GM12878 (cell line): ENCODE measurements at regions not wholly inside any gene's neighbourhood (a gene's known extent, or its start where the extent isn't known, plus 50 kb on each side); places are given as distances from the start of the nearest gene placed in this dataset.

Source experiments
- ATAC-seq: fragments of 200-7000 bp; cut with Tn5 transposase; 3 replicates; pipeline ENCODE4 v1.9.1; 2020; ENCODE audit warnings: mild to moderate bottlenecking, moderate library complexity
- BruUV-seq: library from RNA; stranded (reverse); fragments of 400-500 nt; replicated peaks from 2 replicates; lab custom pipeline; 2021; lab: Mats Ljungman, UMichigan
- CTCF ChIA-PET: fragments of 300-600 bp; sonication (Branson Sonifier 250); formaldehyde crosslinking; extraction: SDS; loops from one replicate; lab custom pipeline; 2021; ENCODE audit warnings: inconsistent platforms; lab: Yijun Ruan, JAX
- POLR2A ChIA-PET: fragments of 350-600 bp; formaldehyde crosslinking; extraction: SDS; loops from one replicate; lab custom pipeline; 2021; ENCODE audit warnings: inconsistent platforms; lab: Charles Lee
- RAD21 ChIA-PET: fragments of 300-600 bp; sonication (Branson Sonifier 250); formaldehyde crosslinking; loops from one replicate; lab custom pipeline; 2023; ENCODE audit warnings: antibody characterized with exemption; ENCODE audit not compliant: unreplicated experiment; lab: Charles Lee
- SMC1A ChIA-PET: fragments of 300-600 bp; sonication (Branson Sonifier 250); formaldehyde crosslinking; loops from one replicate; lab custom pipeline; 2023; ENCODE audit not compliant: unreplicated experiment, uncharacterized antibody; lab: Charles Lee
- DNase-seq: peaks from one replicate; pipeline ENCODE4 v3.0.0-alpha.2; 2011; ENCODE audit warnings: low read depth, low spot score
- FAIRE-seq: peaks from 3 replicates; lab custom pipeline; 2011; peaks lifted over from hg19 to GRCh38; lab: Jason Lieb, UNC
- H2AFZ ChIP-seq: 2 replicates; pipeline ENCODE4 v1.6.0; 2011; ENCODE audit warnings: low read depth, low read length, control low read depth; ENCODE audit not compliant: control insufficient read depth
- H3K27ac ChIP-seq: 2 replicates; pipeline ENCODE4 v1.5.1; 2011; ENCODE audit warnings: control low read depth; ENCODE audit not compliant: control insufficient read depth, insufficient read depth
- H3K27me3 ChIP-seq, 2 experiments: replicated peaks in 1 of 2; 2 replicates each; pipeline versions ENCODE4 v1.6.0 to v1.6.1; 2011; ENCODE audit warnings: low read length in 1 of 2; ENCODE audit not compliant: control insufficient read depth in 2 of 2, insufficient read depth in 2 of 2
- H3K36me3 ChIP-seq, 2 experiments: 2 replicates each; pipeline ENCODE4 v1.5.1; 2011; ENCODE audit warnings: low read length in 1 of 2; ENCODE audit not compliant: control insufficient read depth in 2 of 2, insufficient read depth in 2 of 2
- H3K4me1 ChIP-seq: 2 replicates; pipeline ENCODE4 v1.6.1; 2011; ENCODE audit warnings: mild to moderate bottlenecking, low read length, moderate library complexity, mixed read lengths; ENCODE audit not compliant: control insufficient read depth, insufficient read depth
- H3K4me2 ChIP-seq: 2 replicates; pipeline ENCODE4 v1.6.0; 2011; ENCODE audit warnings: control low read depth; ENCODE audit not compliant: control insufficient read depth, insufficient read depth
- H3K4me3 ChIP-seq: fragments of 200-600 bp; sonication (generic); 2 replicates; pipeline ENCODE4 v1.5.1; 2016
- H3K79me2 ChIP-seq: 2 replicates; pipeline ENCODE4 v1.6.0; 2011; ENCODE audit warnings: low read length; ENCODE audit not compliant: control insufficient read depth, insufficient read depth
- H3K9ac ChIP-seq: 2 replicates; pipeline ENCODE4 v1.8.0; 2011; ENCODE audit warnings: low read length, control low read depth, mixed read lengths; ENCODE audit not compliant: control insufficient read depth, insufficient read depth
- H3K9me3 ChIP-seq: replicated peaks from 3 replicates; pipeline ENCODE4 v1.5.1; 2011; ENCODE audit warnings: mild to moderate bottlenecking, low read length; ENCODE audit not compliant: control insufficient read depth, insufficient read depth
- H4K20me1 ChIP-seq: 2 replicates; pipeline ENCODE4 v1.6.0; 2011; ENCODE audit not compliant: control insufficient read depth, insufficient read depth
- ATF2 ChIP-seq: IDR thresholded peaks from 2 replicates; pipeline ENCODE4 v1.6.1; 2012; ENCODE audit warnings: low read length, inconsistent platforms
- ATF7 ChIP-seq: fragments of 450-650 bp; IDR thresholded peaks from 2 replicates; pipeline ENCODE4 v1.6.1; 2016; ENCODE audit warnings: low read depth, mild to moderate bottlenecking
- BHLHE40 ChIP-seq, 2 experiments: fragments of 450-650 bp in 1 of 2; IDR thresholded peaks; 2 replicates each; pipeline ENCODE4 v1.6.1; 2011 to 2017; ENCODE audit warnings: low read depth in 2 of 2, borderline replicate concordance in 1 of 2, improper control_type of control experiment in 1 of 2, low read length in 1 of 2, mild to moderate bottlenecking in 1 of 2
- BRCA1 ChIP-seq: IDR thresholded peaks from 2 replicates; pipeline ENCODE4 v1.6.1; 2011; ENCODE audit warnings: low read depth, low read length, improper control_type of control experiment
- CBFB ChIP-seq: IDR thresholded peaks from 2 replicates; pipeline ENCODE4 v1.6.1; 2016; ENCODE audit warnings: antibody characterized with exemption, low read depth
- IRF3 ChIP-seq: fragments of 450-650 bp; IDR thresholded peaks from 2 replicates; pipeline ENCODE4 v1.6.1; 2014; ENCODE audit warnings: mild to moderate bottlenecking
- NRF1 ChIP-seq: conservative IDR thresholded peaks from 2 replicates; pipeline ENCODE4 v1.6.1; 2011; ENCODE audit warnings: mild to moderate bottlenecking, low read depth, low read length, improper control_type of control experiment
- PBX3 ChIP-seq: IDR thresholded peaks from 2 replicates; pipeline ENCODE4 v1.6.1; 2011; ENCODE audit warnings: mild to moderate bottlenecking, low read depth, low read length, moderate library complexity; ENCODE audit not compliant: insufficient replicate concordance
- POLR2AphosphoS5 ChIP-seq: IDR thresholded peaks from 2 replicates; pipeline ENCODE4 v1.6.1; 2011; ENCODE audit warnings: mild to moderate bottlenecking, low read length, inconsistent platforms
- POU2F2 ChIP-seq: IDR thresholded peaks from 3 replicates; pipeline ENCODE4 v1.6.1; 2011; ENCODE audit warnings: low read depth, mild to moderate bottlenecking, low read length, borderline replicate concordance
- SKIL ChIP-seq: fragments of 450-650 bp; IDR thresholded peaks from 2 replicates; pipeline ENCODE4 v1.6.1; 2017; ENCODE audit warnings: mild to moderate bottlenecking, low read depth, inconsistent platforms; ENCODE audit not compliant: poor library complexity, severe bottlenecking
- STAT3 ChIP-seq: IDR thresholded peaks from 2 replicates; pipeline ENCODE4 v1.6.1; 2011; ENCODE audit warnings: low read depth, low read length, improper control_type of control experiment
- TBL1XR1 ChIP-seq: IDR thresholded peaks from 2 replicates; pipeline ENCODE4 v1.6.1; 2012; ENCODE audit warnings: low read depth, low read length, improper control_type of control experiment
- ZBTB33 ChIP-seq: fragments of 450-650 bp; IDR thresholded peaks from 2 replicates; pipeline ENCODE4 v1.6.1; 2017; ENCODE audit warnings: mild to moderate bottlenecking
- WGBS: methylation state at CpG from one replicate; pipeline ENCODE4 v1.1.6; 2016; ENCODE audit warnings: low lambda C conversion rate; ENCODE audit not compliant: insufficient replicate concordance, insufficient coverage; ENCODE audit errors: missing lambda C conversion rate; 5-methylcytosine and 5-hydroxymethylcytosine counted together
- in situ Hi-C: fragments of 300-500 bp; cut with MboI; formaldehyde crosslinking; loops from 9 replicates; pipeline ENCODE4 v1.14.3; 2018; ENCODE audit warnings: mixed read lengths
- intact Hi-C: fragments of 100-400 bp; cut with micrococcal nuclease; formaldehyde crosslinking; loops from one replicate; pipeline ENCODE4 v1.14.2; 2022; ENCODE audit not compliant: unreplicated experiment

- TF ChIP-seq ZBTB33 (no peak), BRCA1 (no peak), BHLHE40 (IDR thresholded peaks at IDR 0.05; ENCODE audit: borderline replicate concordance in 1 of 2, low read depth in 2 of 2, low read length in 1 of 2) (peak in 1 of 2 experiments; percentile 12; a peak in 1 of 4 replicates), CBFB (0 out of 2 replicates have a peak, but pooled peaks have one; percentile 34), ATF2 (0 out of 2 replicates have a peak, but pooled peaks have one; percentile 37)
These were observed 56.6 kb downstream of the BHLHE40 start (continued) for GRCh38 chr3:5035692-5036391.

GRCh38 chr3:5036392-5036766 is 57.1 kb downstream of the BHLHE40 start:
- no peak for ATAC-seq
- H3K27me3 ChIP-seq, result no peaks in the 10 kb centered on the region
- no peak for DNase-seq
- FAIRE-seq, result no peak
- ChIA-PET CTCF (interaction anchor here (0.5 to 2.1 kb wide), 9 partner anchors 14 to 325 kb away, joined by 3 to 10 read pairs (median 3); no protein-coding TSS in a partner anchor), SMC1A (interaction anchor here (0.7 to 15.3 kb wide), 10 partner anchors 9 to 325 kb away, joined by 3 to 181 read pairs (median 4); no protein-coding TSS in a partner anchor), POLR2A (no interaction called here), RAD21 (interaction anchor here (0.7 to 7.0 kb wide), 4 partner anchors 16 to 282 kb away, joined by 3 to 73 read pairs (median 6); partner anchors contain the start of gene BHLHE40)
- no peaks in the 10 kb centered on the region for H3K9me3 ChIP-seq
- H3K4me3 ChIP-seq, result no peak overlapping the region
- 59% methylated on average over 2 of the region's 2 CpGs for WGBS
- no peak overlapping the region for H3K9ac ChIP-seq
- H3K79me2 ChIP-seq, result no peaks in the 10 kb centered on the region
- no peaks in the 10 kb centered on the region for H3K36me3 ChIP-seq
- intact Hi-C loops, result no loop called here
- BruUV-seq, result no TSS peak
- H2AFZ ChIP-seq, result no peak overlapping the region
- peaks cover 14% of the 10 kb centered on the region for H3K4me1 ChIP-seq
- no peak overlapping the region for H3K4me2 ChIP-seq
- H4K20me1 ChIP-seq, result no peaks in the 10 kb centered on the region
- in situ Hi-C loops, result no loop called here
- H3K27ac ChIP-seq, result no peak overlapping the region
- TF ChIP-seq ATF7 (no peak), TBL1XR1 (no peak), PBX3 (no peak), SKIL (no peak), NRF1 (no peak), POU2F2 (no peak), POLR2AphosphoS5 (no peak), STAT3 (no peak), IRF3 (no peak)
